ENCODE measurements at regions not wholly inside any gene's neighbourhood (a gene's known extent, or its start where the extent isn't known, plus 50 kb on each side); places are given as distances from the start of the nearest gene placed in this dataset.
"Not testable (repeated sequence)": the region's sequence is repeated elsewhere in the genome, so short reads cannot be mapped to it uniquely, and the experiment has no call there.

- no peak for DNase-seq (ENCODE audit: low spot score)
These were observed 86.2 kb downstream of the PSAT1 start for GRCh38 chr9:78383130-78383529.

- no peak for DNase-seq (ENCODE audit: low spot score)
These were observed 89.4 kb downstream of the PSAT1 start for GRCh38 chr9:78386348-78386747.

GRCh38 chr9:78386773-78387172 lies 89.8 kb downstream of the PSAT1 start:
- DNase-seq (ENCODE audit: low spot score), result no peak

GRCh38 chr9:78393340-78393739 lies 96.4 kb downstream of the PSAT1 start:
- no peak for DNase-seq (ENCODE audit: low spot score)

- no peak for DNase-seq (ENCODE audit: low spot score)
These were observed 97.0 kb downstream of the PSAT1 start for GRCh38 chr9:78393932-78394331.

GRCh38 chr9:78396087-78396486 lies 99.2 kb downstream of the PSAT1 start:
- no peak for DNase-seq (ENCODE audit: low spot score)

- DNase-seq (ENCODE audit: low spot score), result no peak
These were observed 100.1 kb downstream of the PSAT1 start for GRCh38 chr9:78397045-78397444.

GRCh38 chr9:78397454-78397853 lies 100.5 kb downstream of the PSAT1 start:
- DNase-seq (ENCODE audit: low spot score), result no peak

GRCh38 chr9:78399153-78399552 lies 102.2 kb downstream of the PSAT1 start:
- DNase-seq (ENCODE audit: low spot score), result no peak

- DNase-seq (ENCODE audit: low spot score), result no peak
These were observed 103.6 kb downstream of the PSAT1 start for GRCh38 chr9:78400496-78400895.

- no peak for DNase-seq (ENCODE audit: low spot score)
These were observed 108.5 kb downstream of the PSAT1 start for GRCh38 chr9:78405461-78405860.

GRCh38 chr9:78406146-78406545 lies 109.2 kb downstream of the PSAT1 start:
- DNase-seq (ENCODE audit: low spot score), result no peak

- no peak for DNase-seq (ENCODE audit: low spot score)
These were observed 110.0 kb downstream of the PSAT1 start for GRCh38 chr9:78406933-78407332.

- no peak for DNase-seq (ENCODE audit: low spot score)
These were observed 110.8 kb downstream of the PSAT1 start for GRCh38 chr9:78407636-78408312.

GRCh38 chr9:78408388-78408787 lies 111.5 kb downstream of the PSAT1 start:
- DNase-seq (ENCODE audit: low spot score), result no peak

- not testable (repeated sequence) for DNase-seq (ENCODE audit: low spot score)
These were observed 113.1 kb downstream of the PSAT1 start for GRCh38 chr9:78409928-78410510.

GRCh38 chr9:78422309-78422708 lies 125.4 kb downstream of the PSAT1 start:
- no peak for DNase-seq (ENCODE audit: low spot score)

- no peak for DNase-seq (ENCODE audit: low spot score)
These were observed 127.4 kb downstream of the PSAT1 start for GRCh38 chr9:78424299-78424698.

GRCh38 chr9:78428640-78429039 lies 131.7 kb downstream of the PSAT1 start:
- DNase-seq (ENCODE audit: low spot score), result no peak

GRCh38 chr9:78430387-78430786 lies 133.5 kb downstream of the PSAT1 start:
- DNase-seq (ENCODE audit: low spot score), result no peak

- DNase-seq (ENCODE audit: low spot score), result not testable (repeated sequence)
These were observed 134.1 kb downstream of the PSAT1 start for GRCh38 chr9:78431039-78431438.

- DNase-seq (ENCODE audit: low spot score), result no peak
These were observed 139.9 kb downstream of the PSAT1 start for GRCh38 chr9:78436873-78437272.

GRCh38 chr9:78437296-78437695 lies 140.4 kb downstream of the PSAT1 start:
- no peak for DNase-seq (ENCODE audit: low spot score)

- no peak for DNase-seq (ENCODE audit: low spot score)
These were observed 140.9 kb downstream of the PSAT1 start for GRCh38 chr9:78437806-78438205.

Data from pons (tissue), 1 donor.